Stomach (tissue), 8 donors: ENCODE measurements at regions not wholly inside any gene's neighbourhood (a gene's known extent, or its start where the extent isn't known, plus 50 kb on each side); places are given as distances from the start of the nearest gene placed in this dataset.

Source experiments
- DNase-seq, 2 donors: peaks; one replicate each; pipeline versions ENCODE4 v3.0.0 to v3.0.0-alpha.2; 2013 to 2019
- H3K27ac ChIP-seq, 5 donors: fragments of 200-600 bp in 4 of 5; sonication (generic) in 4 of 5; one replicate each; pipeline ENCODE4 v1.5.1; 2013 to 2019; ENCODE audit warnings: mild to moderate bottlenecking in 1 of 5, moderate library complexity in 1 of 5
- H3K27me3 ChIP-seq, 3 donors: fragments of 200-600 bp; sonication (generic); one replicate each; pipeline ENCODE4 v1.5.1; 2017 to 2019; ENCODE audit warnings: mixed run types in 1 of 3
- H3K36me3 ChIP-seq, 4 donors: fragments of 200-600 bp; sonication (generic); 1 replicate in 3 of 4; 2 replicates in 1 of 4; pipeline ENCODE4 v1.5.1; 2016 to 2019
- H3K4me1 ChIP-seq, 4 donors: fragments of 200-600 bp; sonication (generic); one replicate each; pipeline ENCODE4 v1.5.1; 2016 to 2019
- H3K4me3 ChIP-seq, 4 donors: fragments of 200-600 bp; sonication (generic) in 3 of 4; one replicate each; pipeline ENCODE4 v1.5.1; 2016 to 2019; ENCODE audit warnings: mild to moderate bottlenecking in 1 of 4
- H3K9me3 ChIP-seq, 4 donors: fragments of 200-600 bp; sonication (generic); one replicate each; pipeline ENCODE4 v1.5.1; 2016 to 2019
- CTCF ChIP-seq, 7 experiments: fragments of 450-650 bp in 4 of 7; fragments of 200-600 bp in 3 of 7; sonication (generic) in 3 of 7; IDR thresholded peaks; one replicate each; pipeline ENCODE4 v1.5.1; 2016 to 2019; ENCODE audit warnings: antibody characterized with exemption in 7 of 7, control low read depth in 2 of 7, mild to moderate bottlenecking in 1 of 7
- EP300 ChIP-seq: sonication (generic); formaldehyde crosslinking; IDR thresholded peaks from one replicate; pipeline ENCODE4 v1.6.1; 2017; ENCODE audit warnings: antibody characterized with exemption
- POLR2A ChIP-seq, 4 donors: fragments of 450-650 bp; IDR thresholded peaks; one replicate each; pipeline ENCODE4 v1.6.1; 2016; ENCODE audit warnings: antibody characterized with exemption in 4 of 4, control low read depth in 2 of 4, mild to moderate bottlenecking in 1 of 4, moderate library complexity in 1 of 4
- POLR2AphosphoS5 ChIP-seq, 3 donors: sonication (generic); formaldehyde crosslinking; IDR thresholded peaks; one replicate each; pipeline ENCODE4 v1.6.1; 2016; ENCODE audit warnings: antibody characterized with exemption in 3 of 3
- WGBS, 5 donors: extraction: QIAGEN DNeasy Blood & Tissue Kit in 3 of 5; methylation state at CpG; one replicate each; pipeline versions ENCODE4 v1.1.5 to v1.1.7; 2013 to 2018; 5-methylcytosine and 5-hydroxymethylcytosine counted together
- intact Hi-C: fragments of 100-400 bp; cut with DNase I; formaldehyde crosslinking; loops from one replicate; pipeline ENCODE4 v1.15.1; 2023; ENCODE audit warnings: low total_unique reads
- donor health status: healthy with polysubstance abuse.
- donor health status: Bipolar disorder and iron deficiency.
- donor health status: healthy.

DNA sequence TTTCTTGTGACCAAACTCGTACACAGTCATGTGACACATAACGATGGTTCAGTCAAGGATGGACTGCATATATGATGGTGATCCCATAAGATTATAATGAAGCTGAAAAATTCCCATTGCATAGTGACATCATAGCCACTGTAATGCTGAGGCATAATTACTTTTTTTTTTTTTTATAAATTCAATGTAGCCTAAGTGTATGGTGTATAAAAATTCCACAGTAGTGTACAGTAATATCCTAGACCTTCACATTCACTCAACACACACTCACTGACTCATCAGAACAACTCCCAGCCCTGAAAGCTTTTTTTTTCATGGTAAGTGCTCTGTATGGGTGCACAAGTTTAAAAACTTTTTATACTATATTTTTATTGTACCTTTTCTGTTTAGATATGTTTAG is 105.0 kb downstream of the AREG start:
- no peaks in the 10 kb centered on the region for H3K9me3 ChIP-seq
- H3K27ac ChIP-seq: no peak overlapping the region
- DNase-seq: no peak
- H3K27me3 ChIP-seq: no peaks in the 10 kb centered on the region
- peaks cover 0 to 6% (median 0%) of the 10 kb centered on the region in 4 donors for H3K4me1 ChIP-seq
- intact Hi-C loops: no loop called here
- 92 to 96% (median 94%) methylated on average over 2 of the region's 2 CpGs for WGBS, 5 donors
- no peak overlapping the region for H3K4me3 ChIP-seq
- no peaks in the 10 kb centered on the region for H3K36me3 ChIP-seq
- TF ChIP-seq CTCF (IDR thresholded peaks at IDR 0.05) (no peak), EP300 (no peak), POLR2AphosphoS5 (IDR thresholded peaks at IDR 0.05) (no peak), POLR2A (IDR thresholded peaks at IDR 0.05) (no peak)

DNA sequence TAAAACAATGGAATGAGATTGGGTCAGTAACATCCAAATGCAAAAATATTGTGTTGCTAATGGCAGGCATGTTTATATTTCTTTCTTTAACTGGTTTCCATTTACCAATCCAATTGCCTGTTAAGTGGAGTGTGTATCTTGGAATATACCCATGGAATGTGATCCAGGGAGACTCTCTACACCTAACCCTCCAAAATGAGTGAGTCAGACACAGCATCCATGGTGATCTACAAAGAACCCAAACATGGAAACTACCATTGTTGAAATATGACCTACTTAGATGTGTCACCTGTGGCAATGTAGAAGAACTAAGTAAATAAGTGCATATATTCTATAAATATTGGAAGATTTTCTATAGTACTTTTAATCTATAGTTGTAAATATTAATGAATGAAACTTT is 110.3 kb downstream of the AREG start:
- Histone ChIP-seq H3K4me1 (no peaks in the 10 kb centered on the region), H3K27ac (no peak overlapping the region), H3K27me3 (no peaks in the 10 kb centered on the region), H3K36me3 (no peaks in the 10 kb centered on the region), H3K4me3 (no peak overlapping the region), H3K9me3 (peaks cover 0 to 6% (median 0%) of the 10 kb centered on the region in 4 donors)
- intact Hi-C loops: no loop called here
- TF ChIP-seq POLR2AphosphoS5 (IDR thresholded peaks at IDR 0.05) (no peak), POLR2A (IDR thresholded peaks at IDR 0.05) (no peak), CTCF (IDR thresholded peaks at IDR 0.05) (no peak)
- no peak for DNase-seq

GRCh38 chr4:74555843-74556242 is 110.9 kb downstream of the AREG start:
- no peak for DNase-seq
- H3K36me3 ChIP-seq: no peaks in the 10 kb centered on the region
- no peak overlapping the region for H3K27ac ChIP-seq
- WGBS, 5 donors: 93 to 97% (median 94%) methylated on average over 1 of the region's 1 CpG
- intact Hi-C loops: no loop called here
- peaks cover 0 to 6% (median 0%) of the 10 kb centered on the region in 4 donors for H3K9me3 ChIP-seq
- no peak overlapping the region for H3K4me3 ChIP-seq
- TF ChIP-seq EP300 (no peak), POLR2A (IDR thresholded peaks at IDR 0.05) (no peak), CTCF (IDR thresholded peaks at IDR 0.05) (no peak), POLR2AphosphoS5 (IDR thresholded peaks at IDR 0.05) (no peak)
- H3K4me1 ChIP-seq: no peaks in the 10 kb centered on the region
- no peaks in the 10 kb centered on the region for H3K27me3 ChIP-seq

- peaks cover 0 to 6% (median 0%) of the 10 kb centered on the region in 4 donors for H3K9me3 ChIP-seq
- H3K4me3 ChIP-seq: no peak overlapping the region
- H3K36me3 ChIP-seq: no peaks in the 10 kb centered on the region
- TF ChIP-seq EP300 (no peak), POLR2AphosphoS5 (IDR thresholded peaks at IDR 0.05) (no peak), POLR2A (IDR thresholded peaks at IDR 0.05) (no peak), CTCF (IDR thresholded peaks at IDR 0.05) (no peak)
- 0 to 66% (median 57%) methylated on average over 1 of the region's 1 CpG for WGBS, 5 donors
- H3K4me1 ChIP-seq: no peaks in the 10 kb centered on the region
- no peaks in the 10 kb centered on the region for H3K27me3 ChIP-seq
- H3K27ac ChIP-seq: no peak overlapping the region
- intact Hi-C loops: no loop called here
- DNase-seq: no peak
Measured at GRCh38 chr4:74559853-74560252, 114.9 kb downstream of the AREG start.
